Urinary bladder (tissue), 3 donors: ENCODE measurements at regions not wholly inside any gene's neighbourhood (a gene's known extent, or its start where the extent isn't known, plus 50 kb on each side); places are given as distances from the start of the nearest gene placed in this dataset.
"Not testable (repeated sequence)": the region's sequence is repeated elsewhere in the genome, so short reads cannot be mapped to it uniquely, and the experiment has no call there.

ENCODE experiments used
- DNase-seq: peaks from one replicate; pipeline ENCODE4 v3.0.0-alpha.2; 2015; ENCODE audit errors: extremely low spot score
- H3K27ac ChIP-seq: one replicate; pipeline ENCODE4 v1.5.1; 2013; ENCODE audit warnings: low read depth, mild to moderate bottlenecking, moderate library complexity
- H3K36me3 ChIP-seq: one replicate; pipeline ENCODE4 v1.6.1; 2013; ENCODE audit warnings: mild to moderate bottlenecking, moderate library complexity; ENCODE audit not compliant: insufficient read depth
- H3K4me1 ChIP-seq: one replicate; pipeline ENCODE4 v1.6.1; 2013; ENCODE audit warnings: mild to moderate bottlenecking, moderate library complexity; ENCODE audit not compliant: insufficient read depth
- H3K4me3 ChIP-seq: one replicate; pipeline ENCODE4 v1.5.1; 2013; ENCODE audit warnings: low read depth, low read length
- WGBS: extraction: QIAGEN DNeasy Blood & Tissue Kit; methylation state at CpG from one replicate; pipeline ENCODE4 v1.1.7; 2013; 5-methylcytosine and 5-hydroxymethylcytosine counted together
- donor health status: healthy with polysubstance abuse.
- donor health status: healthy.

GRCh38 chr2:175593686-175594525, 408.2 kb downstream of the LNPK start:
- not testable (repeated sequence) for H3K4me1 ChIP-seq, H3K27ac ChIP-seq, H3K4me3 ChIP-seq, DNase-seq, H3K36me3 ChIP-seq
- WGBS, result 78% methylated on average over 31 of the region's 32 CpGs

DNA sequence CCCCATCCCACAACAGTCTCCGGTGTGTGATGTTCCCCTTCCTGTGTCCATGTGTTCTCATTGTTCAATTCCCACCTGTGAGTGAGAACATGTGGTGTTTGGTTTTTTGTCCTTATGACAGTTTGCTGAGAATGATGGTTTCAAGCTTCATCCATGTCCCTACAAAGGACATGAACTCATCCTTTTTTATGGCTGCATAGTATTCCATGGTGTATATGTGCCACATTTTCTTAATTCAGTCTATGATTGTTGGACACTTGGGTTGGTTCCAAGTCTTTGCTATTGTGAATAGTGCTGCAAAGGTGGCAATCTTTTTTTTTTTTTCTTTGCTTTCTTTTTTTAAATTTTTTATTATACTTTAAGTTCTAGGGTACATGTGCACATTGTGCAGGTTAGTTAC, 406.7 kb upstream of the ATP5MC3 start:
- not testable (repeated sequence) for H3K4me1 ChIP-seq, DNase-seq, H3K4me3 ChIP-seq, H3K36me3 ChIP-seq, H3K27ac ChIP-seq
- 100% methylated on average over 1 of the region's 1 CpG for WGBS

GRCh38 chr2:175585496-175585895, 404.0 kb upstream of the ATP5MC3 start:
- DNase-seq, result no peak
- Histone ChIP-seq H3K4me3 (no peak overlapping the region), H3K27ac (no peak overlapping the region), H3K4me1 (no peaks in the 10 kb centered on the region), H3K36me3 (no peaks in the 10 kb centered on the region)
- 81% methylated on average over 1 of the region's 1 CpG for WGBS

- DNase-seq, result no peak
- Histone ChIP-seq H3K4me1 (no peaks in the 10 kb centered on the region), H3K36me3 (no peaks in the 10 kb centered on the region), H3K27ac (no peak overlapping the region), H3K4me3 (no peak overlapping the region)
- 76% methylated on average over 1 of the region's 1 CpG for WGBS
Measured at GRCh38 chr2:175580652-175581051, 399.1 kb upstream of the ATP5MC3 start.

- no peak for DNase-seq
- Histone ChIP-seq H3K4me3 (no peak overlapping the region), H3K36me3 (no peaks in the 10 kb centered on the region), H3K27ac (no peak overlapping the region), H3K4me1 (no peaks in the 10 kb centered on the region)
- 67% methylated on average over 1 of the region's 1 CpG for WGBS
Measured at GRCh38 chr2:175579646-175580045, 398.1 kb upstream of the ATP5MC3 start.

DNA sequence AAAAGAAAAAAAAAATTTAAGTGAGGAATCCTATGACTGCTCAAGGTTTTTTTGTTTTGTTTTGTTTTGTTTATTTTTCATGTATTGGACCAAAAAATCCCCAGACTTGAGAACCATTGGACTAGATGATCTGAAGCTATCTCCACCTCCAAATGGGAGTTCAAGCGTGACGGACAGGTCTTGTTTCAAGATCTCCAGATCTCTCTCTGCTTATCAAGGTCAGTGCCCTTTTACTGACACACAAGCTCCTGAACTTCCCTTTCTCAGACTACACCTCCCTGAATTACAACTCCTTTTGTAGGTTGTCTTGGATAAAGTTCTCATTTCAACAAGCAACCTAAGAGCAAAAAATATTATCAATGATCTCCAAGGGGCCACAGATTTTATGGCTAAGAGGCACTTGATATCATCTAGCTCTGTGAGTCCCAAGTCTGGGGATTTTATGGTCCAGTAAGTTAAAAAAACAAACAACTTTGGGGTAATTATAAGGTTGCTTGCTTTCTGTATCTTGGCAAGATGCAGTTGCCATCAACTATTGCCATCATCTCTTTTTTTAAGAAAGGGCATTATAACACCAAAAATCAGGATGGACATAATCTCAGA, 396.0 kb upstream of the ATP5MC3 start:
- 94% methylated on average over 2 of the region's 2 CpGs for WGBS
- Histone ChIP-seq H3K27ac (no peak overlapping the region), H3K36me3 (no peaks in the 10 kb centered on the region), H3K4me1 (no peaks in the 10 kb centered on the region), H3K4me3 (no peak overlapping the region)
- no peak for DNase-seq

DNA sequence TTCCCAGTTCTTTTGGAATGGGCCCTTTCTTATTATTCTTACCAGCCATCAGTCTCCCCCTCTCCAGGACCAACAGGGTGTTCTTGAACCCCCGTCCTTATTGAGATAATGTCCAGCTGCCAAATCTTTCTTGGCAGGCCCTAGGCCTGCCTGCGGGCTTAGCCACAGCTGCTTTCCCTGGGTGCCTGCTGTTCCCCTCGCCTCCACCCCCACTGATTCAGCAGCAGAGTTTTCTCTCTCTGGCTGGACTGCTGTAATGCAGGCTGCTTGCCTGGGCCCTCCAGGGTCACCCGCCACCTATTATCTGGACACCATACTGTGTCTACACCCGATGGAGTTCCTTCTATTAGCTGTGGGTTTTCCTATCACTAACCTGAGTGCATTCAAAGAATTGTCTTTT, 395.4 kb upstream of the ATP5MC3 start:
- no peak overlapping the region for H3K4me3 ChIP-seq
- WGBS, result 63% methylated on average over 5 of the region's 5 CpGs
- no peaks in the 10 kb centered on the region for H3K36me3 ChIP-seq
- no peak overlapping the region for H3K27ac ChIP-seq
- no peaks in the 10 kb centered on the region for H3K4me1 ChIP-seq
- DNase-seq, result no peak

- no peak overlapping the region for H3K4me3 ChIP-seq
- no peak for DNase-seq
- 84% methylated on average over 2 of the region's 2 CpGs for WGBS
- no peaks in the 10 kb centered on the region for H3K36me3 ChIP-seq
- H3K27ac ChIP-seq, result no peak overlapping the region
- no peaks in the 10 kb centered on the region for H3K4me1 ChIP-seq
Measured at GRCh38 chr2:175576270-175576669, 394.8 kb upstream of the ATP5MC3 start.

GRCh38 chr2:175575346-175576258, 394.1 kb upstream of the ATP5MC3 start:
- DNase-seq, result no peak
- no peaks in the 10 kb centered on the region for H3K4me1 ChIP-seq
- no peak overlapping the region for H3K4me3 ChIP-seq
- 58% methylated on average over 12 of the region's 12 CpGs for WGBS
- no peak overlapping the region for H3K27ac ChIP-seq
- H3K36me3 ChIP-seq, result no peaks in the 10 kb centered on the region

DNA sequence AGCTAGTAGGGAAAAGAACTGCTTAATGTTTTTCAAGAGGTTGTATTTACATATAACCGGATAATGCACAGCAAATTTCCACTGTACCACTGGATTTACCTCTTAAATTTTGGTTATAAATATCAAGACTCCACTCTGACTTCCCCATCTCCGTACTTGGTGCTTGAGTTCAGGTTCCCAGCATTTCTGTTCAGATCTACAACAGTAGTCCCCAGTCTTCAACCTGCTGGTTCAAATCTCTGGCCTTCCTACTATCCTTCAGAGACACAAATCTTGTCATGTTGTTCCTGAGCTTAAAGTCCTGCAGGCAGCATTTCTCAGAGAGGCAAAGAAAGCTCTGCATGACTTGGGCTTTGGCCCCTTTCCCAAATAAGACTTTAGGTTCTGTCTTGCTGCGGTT, 392.6 kb upstream of the ATP5MC3 start:
- 95% methylated on average over 3 of the region's 3 CpGs for WGBS
- H3K4me1 ChIP-seq, result no peaks in the 10 kb centered on the region
- no peak for DNase-seq
- H3K27ac ChIP-seq, result no peak overlapping the region
- H3K36me3 ChIP-seq, result no peaks in the 10 kb centered on the region
- no peak overlapping the region for H3K4me3 ChIP-seq

DNA sequence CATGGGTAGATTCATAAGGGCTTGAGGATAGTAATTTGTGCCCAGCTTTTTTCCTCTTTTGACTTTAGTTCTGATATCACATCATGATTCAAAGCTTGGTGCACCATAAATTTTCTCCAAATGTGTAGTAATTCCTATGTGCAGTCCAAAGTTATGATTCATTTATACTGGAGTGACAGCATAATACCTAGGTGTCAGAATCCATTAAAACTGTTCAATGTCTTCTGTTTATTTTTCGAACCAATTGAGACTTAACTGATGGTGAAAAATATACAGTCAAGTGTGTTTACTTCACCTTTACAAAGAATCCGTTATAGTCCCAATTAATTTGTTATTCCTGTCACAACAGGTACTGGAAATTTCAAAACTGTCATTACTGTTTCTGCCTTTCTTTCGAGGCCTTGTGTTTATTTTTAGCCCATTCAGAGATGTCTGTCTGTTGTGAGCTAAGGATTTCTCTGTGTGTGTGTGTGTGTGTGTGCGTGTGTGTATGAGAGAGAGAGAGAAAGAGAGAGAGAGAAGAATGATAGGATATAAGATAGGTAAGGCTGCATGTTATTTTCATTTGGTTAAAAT, 389.7 kb upstream of the ATP5MC3 start:
- H3K27ac ChIP-seq, result no peak overlapping the region

GRCh38 chr2:175568109-175568730, 386.7 kb upstream of the ATP5MC3 start:
- no peak overlapping the region for H3K4me3 ChIP-seq
- 79% methylated on average over 9 of the region's 9 CpGs for WGBS
- DNase-seq, result no peak

More for the DNA sequence above, 389.7 kb upstream of the ATP5MC3 start:
- Histone ChIP-seq H3K4me3 (no peak overlapping the region), H3K4me1 (no peaks in the 10 kb centered on the region), H3K36me3 (no peaks in the 10 kb centered on the region)
- 60% methylated on average over 4 of the region's 4 CpGs for WGBS
- DNase-seq, result no peak

DNA sequence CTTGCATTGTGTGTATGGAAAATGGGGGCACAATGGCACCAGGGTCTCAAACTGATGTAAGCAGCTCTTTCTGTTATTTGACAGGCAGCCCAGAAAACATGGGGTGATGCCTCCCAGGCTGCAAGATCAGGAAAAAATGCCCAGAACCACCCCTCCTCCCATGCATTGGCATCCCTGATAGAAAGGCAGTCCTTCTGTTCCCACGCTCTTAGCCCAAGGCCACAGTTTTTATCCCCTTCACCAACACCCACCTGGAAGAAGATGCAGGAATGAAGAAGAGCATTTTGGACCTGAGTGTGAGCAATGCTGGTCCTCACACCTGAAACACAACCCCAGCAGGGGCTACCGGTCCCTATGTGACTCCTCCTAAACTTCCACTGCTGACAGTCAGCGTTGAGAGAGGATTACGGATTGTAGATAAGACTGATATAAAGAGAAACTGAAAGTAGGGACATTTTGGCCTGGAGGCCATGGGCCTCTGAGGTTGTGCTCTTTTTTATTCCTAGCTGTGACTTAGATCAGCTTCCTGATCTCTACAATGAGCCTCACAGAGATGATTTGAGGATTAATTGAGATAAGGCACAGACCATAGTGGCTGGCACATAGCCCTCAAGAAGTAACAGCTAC, 386.0 kb upstream of the ATP5MC3 start:
- DNase-seq, result no peak
- Histone ChIP-seq H3K4me1 (no peaks in the 10 kb centered on the region), H3K36me3 (no peaks in the 10 kb centered on the region), H3K4me3 (no peak overlapping the region), H3K27ac (no peak overlapping the region)
- 47% methylated on average over 4 of the region's 4 CpGs for WGBS

More at GRCh38 chr2:175568109-175568730, 386.7 kb upstream of the ATP5MC3 start:
- Histone ChIP-seq H3K4me1 (no peaks in the 10 kb centered on the region), H3K36me3 (no peaks in the 10 kb centered on the region), H3K27ac (no peak overlapping the region)
